HG02678 (cell line): ENCODE measurements at regions not wholly inside any gene's neighbourhood (a gene's known extent, or its start where the extent isn't known, plus 50 kb on each side); places are given as distances from the start of the nearest gene placed in this dataset.
A peak's percentile ranks its signal among the peaks of the same experiment; 100 is the strongest.

Source experiments
- ATAC-seq: cut with Tn5 transposase; IDR thresholded peaks from one replicate; pipeline ENCODE4 v1.9.1; 2021; ENCODE audit warnings: mild to moderate bottlenecking, moderate library complexity; ENCODE audit not compliant: unreplicated experiment

DNA sequence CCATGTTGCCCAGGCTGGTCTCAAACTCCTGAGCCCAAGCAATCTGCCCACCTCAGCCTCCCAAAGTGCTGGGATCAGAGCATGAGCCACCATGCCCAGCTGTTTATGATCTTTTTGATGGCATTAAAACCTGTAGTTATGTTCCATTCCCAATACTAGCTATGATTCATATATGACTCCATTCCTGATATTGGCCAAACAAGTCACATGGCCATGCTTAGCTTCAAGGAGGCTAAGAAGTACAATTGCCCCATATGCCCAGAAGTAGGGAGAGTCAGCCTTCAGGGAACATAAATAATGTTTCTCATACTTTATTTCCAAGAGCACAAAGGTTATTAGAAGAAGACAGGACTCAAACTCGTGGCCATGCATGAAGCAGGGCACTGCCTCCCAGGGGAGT is 132.4 kb upstream of the RAB6C start:
- ATAC-seq: no peak

GRCh38 chr2:129849559-129850160 is 129.8 kb upstream of the RAB6C start:
- peak; percentile 85 for ATAC-seq

GRCh38 chr2:129857200-129857599 is 122.3 kb upstream of the RAB6C start:
- ATAC-seq: no peak

DNA sequence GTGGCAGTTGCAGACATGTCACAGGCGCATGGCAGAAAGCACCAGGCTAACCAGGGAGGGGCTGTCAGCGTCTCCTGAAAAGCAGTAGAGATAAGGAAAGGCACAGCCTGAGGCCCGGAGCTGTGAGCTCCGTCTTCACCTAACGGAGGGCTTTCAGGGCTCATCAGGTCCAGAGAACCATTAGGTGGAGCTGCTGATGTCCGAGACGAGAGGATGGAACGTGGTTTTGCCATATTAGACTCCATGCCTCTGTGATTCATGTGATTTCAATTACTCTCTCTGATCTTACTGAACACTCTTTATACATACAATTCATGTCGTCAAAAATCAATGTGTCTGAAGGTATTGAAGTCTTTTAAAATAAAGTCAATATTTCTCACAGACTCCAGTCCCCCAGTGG is 120.3 kb upstream of the RAB6C start:
- ATAC-seq: no peak

DNA sequence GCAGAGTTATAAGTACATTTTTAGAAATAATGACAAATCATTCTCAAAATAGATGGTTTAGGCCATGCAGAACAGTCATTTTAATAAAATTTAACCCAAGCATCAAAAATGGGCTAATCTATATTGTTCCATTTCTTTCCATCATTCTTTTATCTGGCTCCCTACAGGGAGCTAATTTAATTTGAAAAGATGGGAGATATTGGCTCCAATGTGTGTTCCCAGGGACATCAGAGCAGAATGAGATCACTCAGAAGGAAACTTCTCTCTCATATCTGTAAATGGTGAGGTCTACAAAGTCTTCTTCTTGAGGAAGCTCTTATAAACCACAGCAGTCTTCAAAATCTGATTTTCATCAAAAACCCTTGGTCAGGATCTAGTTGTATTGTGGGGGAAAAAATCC is 119.4 kb upstream of the RAB6C start:
- no peak for ATAC-seq

GRCh38 chr2:129861666-129862288 is 117.7 kb upstream of the RAB6C start:
- no peak for ATAC-seq

DNA sequence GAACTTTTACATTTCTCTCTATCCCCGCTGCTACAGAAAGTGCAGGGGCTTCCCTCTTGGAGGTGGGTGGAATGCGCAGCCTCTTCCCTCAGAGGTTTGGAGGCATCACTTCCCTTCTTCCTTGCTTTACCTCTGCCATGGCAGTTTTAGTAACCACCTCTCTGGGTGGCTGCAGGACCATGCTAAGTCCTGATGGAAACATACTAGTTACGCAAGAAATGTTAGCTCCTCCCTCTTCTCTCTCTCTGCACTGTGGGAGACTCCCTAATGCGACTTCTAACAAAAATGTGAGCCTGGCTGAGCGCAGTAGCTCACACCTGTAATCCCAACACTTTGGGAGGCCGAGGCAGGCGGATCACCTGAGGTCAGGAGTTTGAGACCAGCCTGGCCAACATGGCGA is 116.8 kb upstream of the RAB6C start:
- ATAC-seq: no peak

GRCh38 chr2:129863350-129863749 is 116.1 kb upstream of the RAB6C start:
- ATAC-seq: no peak

DNA sequence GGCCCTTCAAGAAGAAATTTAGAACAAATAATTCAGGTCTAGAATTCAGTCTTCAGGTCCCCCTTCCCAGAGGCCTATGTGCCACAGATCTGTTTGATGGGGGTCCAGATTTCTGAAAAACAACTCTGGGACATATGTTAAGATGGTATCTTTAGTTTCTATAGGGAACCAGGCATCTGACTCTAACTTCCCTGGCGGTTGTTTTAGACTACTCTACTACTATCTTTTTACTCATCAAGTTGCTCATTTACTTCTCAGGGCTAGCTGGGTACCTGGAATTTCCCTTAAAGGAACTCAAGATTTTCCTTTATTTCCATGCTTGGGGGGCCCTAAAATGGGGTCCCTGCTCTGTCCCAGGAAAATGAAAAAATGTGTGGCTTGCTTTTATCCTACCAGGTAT is 114.7 kb upstream of the RAB6C start:
- peak; percentile 49 for ATAC-seq

GRCh38 chr2:129865976-129866375 is 113.5 kb upstream of the RAB6C start:
- ATAC-seq: no peak

DNA sequence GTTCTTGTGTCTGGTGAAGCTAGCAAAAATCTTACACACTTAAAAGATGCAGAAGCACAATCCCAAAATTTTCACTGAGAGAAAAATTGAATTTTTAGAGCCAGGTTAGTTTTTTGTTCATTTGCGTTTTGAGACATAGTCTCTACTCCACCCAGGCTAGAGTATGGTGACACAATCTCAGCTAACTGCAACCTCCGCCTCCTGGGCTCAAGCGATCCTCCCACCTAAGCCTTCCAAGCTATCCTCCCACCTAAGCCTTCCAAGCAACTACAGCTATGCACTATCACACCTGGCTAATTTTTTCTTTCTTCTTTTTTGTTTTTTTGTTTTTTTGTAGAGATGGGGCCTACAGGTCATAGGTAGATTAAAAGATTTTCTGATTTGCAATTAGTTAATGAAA is 113.1 kb upstream of the RAB6C start:
- no peak for ATAC-seq

- no peak for ATAC-seq
These were observed 111.3 kb upstream of the RAB6C start for GRCh38 chr2:129868151-129868550.

DNA sequence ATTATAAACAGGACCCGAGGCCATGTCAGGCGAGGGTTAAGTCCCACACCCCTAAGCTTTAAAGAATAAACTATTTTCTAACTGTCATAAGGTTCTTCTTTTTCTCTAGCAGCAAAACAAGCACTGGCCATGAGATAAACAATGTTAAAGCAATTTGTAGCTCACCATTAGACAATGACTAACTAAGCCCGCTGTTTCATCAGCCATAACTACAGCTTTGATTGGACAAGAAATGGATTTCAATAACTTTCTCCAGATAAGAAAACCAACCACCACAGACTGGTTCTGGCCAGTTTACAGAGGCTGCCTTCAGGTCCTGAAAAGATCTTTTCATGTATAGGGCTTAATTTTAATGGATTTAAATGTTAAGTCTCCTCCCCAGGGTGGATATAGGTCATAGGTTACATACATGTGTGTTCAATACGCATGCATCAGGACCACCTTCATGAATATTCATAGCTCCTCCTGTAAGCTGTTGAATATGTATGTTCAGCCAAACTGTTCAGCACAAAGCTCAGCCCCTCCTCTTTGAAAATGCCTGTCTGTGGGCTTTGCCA is 108.7 kb upstream of the RAB6C start:
- ATAC-seq: no peak

DNA sequence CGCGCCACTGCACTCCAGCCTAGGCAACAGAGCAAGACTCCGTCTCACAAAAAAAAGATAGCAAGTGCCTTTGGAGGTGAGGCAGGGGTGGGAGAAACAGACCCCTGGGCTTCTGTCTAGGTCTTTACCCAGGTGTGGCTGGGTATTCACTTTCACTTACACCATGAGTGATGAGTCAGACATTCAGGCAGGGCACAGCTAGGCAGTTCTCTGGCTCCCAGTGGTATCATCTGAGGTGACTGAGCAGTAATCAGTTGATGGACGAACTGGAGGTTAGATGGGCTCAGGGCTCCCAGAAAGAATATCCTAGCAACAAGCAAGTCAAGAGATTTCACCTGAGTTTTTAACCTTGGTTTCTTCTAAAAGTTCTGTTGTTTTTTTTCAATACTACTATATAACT is 107.0 kb upstream of the RAB6C start:
- no peak for ATAC-seq

DNA sequence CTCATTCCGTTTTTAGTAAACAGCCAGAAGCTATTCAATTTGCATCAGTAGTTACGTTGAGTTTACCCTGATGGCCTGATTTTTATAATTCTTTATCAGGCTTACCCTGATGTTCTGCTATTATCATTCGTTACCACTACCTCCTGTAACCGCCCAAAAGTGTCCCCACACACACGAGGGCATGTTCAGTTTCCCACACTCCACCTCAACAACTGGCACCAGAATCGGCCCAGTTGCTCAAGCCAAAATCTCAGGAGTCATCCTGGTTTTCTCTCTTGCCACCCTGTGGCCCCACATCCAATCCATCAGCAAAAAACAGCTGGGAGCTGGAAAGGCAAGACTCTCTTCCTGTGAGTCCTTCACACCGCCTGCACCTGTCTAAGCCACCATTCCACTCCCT is 102.9 kb upstream of the RAB6C start:
- no peak for ATAC-seq

DNA sequence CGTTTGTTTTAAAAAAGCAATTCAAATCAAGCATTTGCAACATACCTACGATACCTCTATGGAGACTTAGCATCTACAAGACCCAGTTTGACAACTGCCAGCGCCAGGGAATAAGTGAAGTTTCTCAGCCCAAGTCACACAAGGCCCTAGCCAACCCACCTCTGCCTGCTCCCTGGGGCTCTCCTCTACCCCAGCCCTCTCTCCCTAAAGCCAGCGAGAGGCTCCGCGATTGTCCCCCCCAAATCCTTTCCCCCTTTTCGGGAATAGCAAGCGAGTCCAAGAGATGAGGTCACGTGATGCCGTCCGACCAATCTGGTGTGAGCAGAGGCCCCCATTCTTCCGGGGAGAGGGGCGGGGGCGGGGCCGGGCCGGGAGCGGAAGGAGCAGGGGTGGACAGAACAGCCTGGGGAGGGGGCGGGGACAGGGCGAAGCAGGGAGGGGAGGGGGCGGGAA is 102.2 kb upstream of the RAB6C start:
- peak; percentile 80 for ATAC-seq

- ATAC-seq: peak; percentile 36
These were observed 101.4 kb upstream of the RAB6C start for GRCh38 chr2:129877795-129878775.

GRCh38 chr2:129879614-129880180 is 99.8 kb upstream of the RAB6C start:
- no peak for ATAC-seq

- ATAC-seq: no peak
These were observed 99.2 kb upstream of the RAB6C start for GRCh38 chr2:129880309-129880708.

DNA sequence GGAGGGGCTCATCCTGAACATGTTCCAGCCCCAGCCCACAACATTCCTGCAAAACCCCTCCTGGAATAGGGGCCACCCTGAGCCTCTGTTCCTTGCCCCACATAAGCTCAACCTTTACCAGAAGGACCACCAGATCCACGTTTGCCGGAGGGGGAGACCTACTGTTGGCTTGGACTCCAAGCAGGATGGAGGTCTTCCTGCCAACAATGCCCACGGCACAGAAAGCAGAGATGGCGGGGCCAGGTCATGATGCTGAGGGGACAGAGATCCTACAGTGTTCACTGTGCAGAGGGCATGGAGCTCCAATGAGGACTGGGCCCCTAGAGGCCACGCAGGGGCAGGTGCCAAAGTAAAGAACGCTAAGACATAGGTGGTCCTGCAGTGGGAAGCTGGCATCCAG is 98.5 kb upstream of the RAB6C start:
- no peak for ATAC-seq

GRCh38 chr2:129881786-129882396 is 97.6 kb upstream of the RAB6C start:
- ATAC-seq: no peak
